ENCODE measurements at regions not wholly inside any gene's neighbourhood (a gene's known extent, or its start where the extent isn't known, plus 50 kb on each side); places are given as distances from the start of the nearest gene placed in this dataset.
"Not testable (repeated sequence)": the region's sequence is repeated elsewhere in the genome, so short reads cannot be mapped to it uniquely, and the experiment has no call there.

DNA sequence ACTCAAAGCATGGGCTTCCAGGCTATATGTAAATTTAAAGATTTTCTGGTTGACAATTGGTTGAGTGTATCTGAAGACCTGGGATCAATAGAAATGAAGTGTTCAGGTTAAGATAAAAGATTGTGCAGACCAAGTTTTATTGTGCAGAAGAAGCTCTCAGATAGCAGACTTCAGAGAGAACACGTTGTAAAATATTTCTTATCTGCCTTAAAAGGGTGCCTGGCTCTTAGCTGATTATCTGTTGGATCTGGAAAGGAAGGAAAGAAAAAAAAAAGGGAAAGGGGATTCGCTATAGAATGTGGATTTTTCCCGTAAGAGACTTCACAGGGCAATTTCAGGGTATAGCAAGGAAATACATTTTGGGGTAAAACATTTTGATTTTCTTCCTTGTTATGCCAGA, 523.2 kb downstream of the EDEM1 start:
- H3K36me3 Mint-ChIP-seq, result no peaks in the 10 kb centered on the region
- no peaks in the 10 kb centered on the region for H3K9me3 Mint-ChIP-seq
- H3K27ac Mint-ChIP-seq, result no peak overlapping the region

DNA sequence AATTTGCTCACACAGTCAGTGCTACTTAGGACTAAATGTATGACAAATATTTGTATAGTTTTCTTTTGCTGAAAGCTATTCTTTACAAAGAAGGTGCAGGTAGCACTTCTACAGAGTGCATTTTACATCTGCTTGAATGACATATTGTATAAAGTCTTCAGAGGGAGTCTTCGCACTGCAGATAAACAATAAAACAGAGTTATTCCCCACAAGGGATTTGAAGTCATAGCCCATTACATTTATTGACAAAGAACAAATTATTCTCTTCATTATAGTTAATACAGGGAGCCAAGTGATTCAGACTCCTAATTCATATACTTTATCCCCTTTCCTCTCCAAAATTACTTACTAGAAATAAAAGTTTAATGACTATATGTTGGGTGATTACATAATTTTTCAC, 529.7 kb downstream of the EDEM1 start:
- no peaks in the 10 kb centered on the region for H3K36me3 Mint-ChIP-seq
- no peaks in the 10 kb centered on the region for H3K27me3 Mint-ChIP-seq
- no peak for DNase-seq (ENCODE audit: extremely low spot score, unreplicated experiment)
- no peaks in the 10 kb centered on the region for H3K4me1 Mint-ChIP-seq (ENCODE audit: unreplicated experiment)
- TF ChIP-seq, protein P1, sequence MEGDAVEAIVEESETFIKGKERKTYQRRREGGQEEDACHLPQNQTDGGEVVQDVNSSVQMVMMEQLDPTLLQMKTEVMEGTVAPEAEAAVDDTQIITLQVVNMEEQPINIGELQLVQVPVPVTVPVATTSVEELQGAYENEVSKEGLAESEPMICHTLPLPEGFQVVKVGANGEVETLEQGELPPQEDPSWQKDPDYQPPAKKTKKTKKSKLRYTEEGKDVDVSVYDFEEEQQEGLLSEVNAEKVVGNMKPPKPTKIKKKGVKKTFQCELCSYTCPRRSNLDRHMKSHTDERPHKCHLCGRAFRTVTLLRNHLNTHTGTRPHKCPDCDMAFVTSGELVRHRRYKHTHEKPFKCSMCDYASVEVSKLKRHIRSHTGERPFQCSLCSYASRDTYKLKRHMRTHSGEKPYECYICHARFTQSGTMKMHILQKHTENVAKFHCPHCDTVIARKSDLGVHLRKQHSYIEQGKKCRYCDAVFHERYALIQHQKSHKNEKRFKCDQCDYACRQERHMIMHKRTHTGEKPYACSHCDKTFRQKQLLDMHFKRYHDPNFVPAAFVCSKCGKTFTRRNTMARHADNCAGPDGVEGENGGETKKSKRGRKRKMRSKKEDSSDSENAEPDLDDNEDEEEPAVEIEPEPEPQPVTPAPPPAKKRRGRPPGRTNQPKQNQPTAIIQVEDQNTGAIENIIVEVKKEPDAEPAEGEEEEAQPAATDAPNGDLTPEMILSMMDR (conservative IDR thresholded peaks at IDR 0.05), result no peak
- no peak overlapping the region for H3K4me3 Mint-ChIP-seq
- no peaks in the 10 kb centered on the region for H3K9me3 Mint-ChIP-seq
- H3K27ac Mint-ChIP-seq, result no peak overlapping the region

More for the DNA sequence above, 523.2 kb downstream of the EDEM1 start:
- TF ChIP-seq, protein P1 (conservative IDR thresholded peaks at IDR 0.05), result no peak
- H3K4me1 Mint-ChIP-seq (ENCODE audit: unreplicated experiment), result no peaks in the 10 kb centered on the region
- no peak for DNase-seq (ENCODE audit: extremely low spot score, unreplicated experiment)
- H3K4me3 Mint-ChIP-seq, result no peak overlapping the region
- no peaks in the 10 kb centered on the region for H3K27me3 Mint-ChIP-seq

DNA sequence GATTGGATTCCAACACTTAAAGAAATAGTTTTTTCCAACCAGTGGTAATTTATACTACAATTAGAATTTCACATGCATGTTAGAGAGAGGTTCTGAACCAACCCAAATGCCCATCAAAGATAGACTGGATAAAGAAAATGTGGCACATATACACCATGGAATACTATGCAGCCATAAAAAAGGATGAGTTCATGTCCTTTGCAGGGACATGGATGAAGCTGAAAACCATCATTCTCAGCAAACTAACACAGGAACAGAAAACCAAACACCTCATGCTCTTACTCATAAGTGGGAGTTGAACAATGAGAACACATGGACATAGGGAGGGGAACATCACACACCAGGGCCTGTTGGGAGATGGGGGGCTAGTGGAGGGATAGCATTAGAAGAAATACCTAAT, 532.2 kb downstream of the EDEM1 start:
- not testable (repeated sequence) for H3K4me1 Mint-ChIP-seq (ENCODE audit: unreplicated experiment); H3K27me3 Mint-ChIP-seq; H3K36me3 Mint-ChIP-seq; H3K9me3 Mint-ChIP-seq; DNase-seq (ENCODE audit: extremely low spot score, unreplicated experiment); H3K4me3 Mint-ChIP-seq; H3K27ac Mint-ChIP-seq

DNA sequence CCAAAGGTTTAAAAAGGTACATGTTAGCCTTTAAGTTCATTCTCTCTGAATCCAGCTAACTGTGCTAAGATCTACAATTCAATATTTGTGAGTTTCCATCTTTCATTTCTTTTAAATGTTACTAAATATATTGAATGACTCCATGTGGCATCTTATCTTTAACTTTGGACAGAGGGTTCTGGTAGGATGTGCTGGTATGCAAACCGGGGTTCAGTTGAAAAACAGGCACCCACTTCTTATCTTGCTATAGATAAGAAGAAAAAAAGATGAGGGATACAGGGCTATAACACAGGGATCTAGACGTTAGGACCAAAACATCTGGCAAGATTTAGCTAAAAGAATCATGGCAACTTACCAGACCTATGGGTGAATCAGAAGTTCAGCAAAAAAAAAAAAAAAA, 538.3 kb downstream of the EDEM1 start:
- H3K36me3 Mint-ChIP-seq, result no peaks in the 10 kb centered on the region
- DNase-seq (ENCODE audit: extremely low spot score, unreplicated experiment), result no peak
- H3K4me1 Mint-ChIP-seq (ENCODE audit: unreplicated experiment), result no peaks in the 10 kb centered on the region
- no peak overlapping the region for H3K27ac Mint-ChIP-seq
- H3K9me3 Mint-ChIP-seq, result no peaks in the 10 kb centered on the region
- H3K4me3 Mint-ChIP-seq, result no peak overlapping the region
- H3K27me3 Mint-ChIP-seq, result no peaks in the 10 kb centered on the region
- TF ChIP-seq, protein P1 (conservative IDR thresholded peaks at IDR 0.05), result no peak

DNA sequence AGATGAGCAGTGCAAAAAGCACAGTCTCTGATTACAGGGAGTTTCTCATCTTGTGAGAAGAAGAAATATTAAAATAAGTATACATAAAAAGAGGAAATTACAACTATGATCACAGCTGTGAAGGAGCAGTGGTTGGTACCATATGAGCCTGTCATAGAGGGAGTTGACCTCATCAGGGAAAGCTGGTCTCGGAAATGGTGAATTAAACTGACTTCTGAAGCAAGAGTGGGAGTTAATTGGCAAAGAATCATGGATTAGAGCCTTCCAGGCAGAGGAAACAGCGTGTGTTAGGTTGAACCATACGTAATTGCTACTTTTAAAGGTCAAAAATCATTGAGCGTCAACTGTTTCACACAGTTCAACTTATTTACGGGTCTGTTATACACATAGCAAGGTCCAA, 539.1 kb downstream of the EDEM1 start:
- H3K4me1 Mint-ChIP-seq (ENCODE audit: unreplicated experiment), result no peaks in the 10 kb centered on the region

DNA sequence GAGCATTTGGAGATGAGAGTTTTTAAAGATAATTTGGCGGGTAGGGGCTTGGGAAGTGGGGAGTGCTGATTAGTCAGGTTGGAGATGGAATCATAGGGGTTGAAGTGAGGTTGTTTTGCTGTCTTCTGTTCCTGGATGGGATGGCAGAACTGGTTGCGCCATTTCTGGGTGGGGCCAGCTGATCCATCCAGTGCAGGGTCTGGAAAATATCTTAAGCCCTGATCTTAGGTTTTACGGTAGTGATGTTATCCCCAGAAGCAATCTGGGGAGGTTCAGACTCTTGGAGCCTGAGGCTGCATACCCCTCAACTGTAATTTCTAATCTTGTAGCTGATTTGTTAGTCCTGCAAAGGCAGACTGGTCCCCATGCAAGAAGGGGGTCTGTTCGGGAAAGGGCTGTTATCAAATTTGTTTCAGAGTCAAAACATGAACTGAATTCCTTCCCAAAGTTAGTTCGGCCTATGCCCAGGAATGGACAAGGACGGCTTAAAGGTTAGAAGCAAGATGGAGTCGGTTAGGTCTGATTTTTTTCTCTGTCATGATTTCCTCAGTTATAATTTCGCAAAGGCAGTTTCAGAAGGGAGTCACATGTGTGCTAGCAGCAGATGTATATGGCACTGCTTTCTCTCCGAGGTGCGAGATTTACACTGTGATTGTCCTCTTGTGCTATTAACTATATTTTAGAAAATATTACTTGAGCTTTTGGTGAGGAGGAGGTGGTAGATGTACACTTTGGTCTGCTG, 540.4 kb downstream of the EDEM1 start:
- no peak overlapping the region for H3K27ac Mint-ChIP-seq
- H3K4me3 Mint-ChIP-seq, result no peak overlapping the region
- no peaks in the 10 kb centered on the region for H3K36me3 Mint-ChIP-seq
- TF ChIP-seq, protein P1 (conservative IDR thresholded peaks at IDR 0.05), result no peak
- DNase-seq (ENCODE audit: extremely low spot score, unreplicated experiment), result no peak
- H3K27me3 Mint-ChIP-seq, result no peaks in the 10 kb centered on the region
- H3K9me3 Mint-ChIP-seq, result no peaks in the 10 kb centered on the region
- H3K4me1 Mint-ChIP-seq (ENCODE audit: unreplicated experiment), result no peaks in the 10 kb centered on the region

More for the DNA sequence above, 539.1 kb downstream of the EDEM1 start:
- Mint-ChIP-seq H3K4me3 (no peak overlapping the region), H3K27ac (no peak overlapping the region), H3K9me3 (no peaks in the 10 kb centered on the region), H3K36me3 (no peaks in the 10 kb centered on the region), H3K27me3 (no peaks in the 10 kb centered on the region)
- TF ChIP-seq, protein P1 (conservative IDR thresholded peaks at IDR 0.05), result no peak
- no peak for DNase-seq (ENCODE audit: extremely low spot score, unreplicated experiment)
